Activated CD4-positive, alpha-beta T cell treated with anti-CD3 and anti-CD28 coated beads for 48 hours (primary cell): ENCODE measurements at regions not wholly inside any gene's neighbourhood (a gene's known extent, or its start where the extent isn't known, plus 50 kb on each side); places are given as distances from the start of the nearest gene placed in this dataset.
"Not testable (repeated sequence)": the region's sequence is repeated elsewhere in the genome, so short reads cannot be mapped to it uniquely, and the experiment has no call there.

ENCODE experiments used
- DNase-seq: peaks from one replicate; pipeline ENCODE4 v3.0.0-alpha.2; 2020

- DNase-seq: no peak
These were observed 371.5 kb upstream of the PRR16 start for GRCh38 chr5:120092649-120093048.

- no peak for DNase-seq
These were observed 370.9 kb upstream of the PRR16 start for GRCh38 chr5:120093178-120093577.

GRCh38 chr5:120096413-120096812 lies 367.7 kb upstream of the PRR16 start:
- no peak for DNase-seq

- DNase-seq: no peak
These were observed 365.7 kb upstream of the PRR16 start for GRCh38 chr5:120098426-120098825.

GRCh38 chr5:120098902-120099535 lies 365.1 kb upstream of the PRR16 start:
- no peak for DNase-seq

GRCh38 chr5:120101771-120102170 lies 362.3 kb upstream of the PRR16 start:
- no peak for DNase-seq

GRCh38 chr5:120103495-120103894 lies 360.6 kb upstream of the PRR16 start:
- no peak for DNase-seq

GRCh38 chr5:120106912-120107525 lies 357.1 kb upstream of the PRR16 start:
- no peak for DNase-seq

- DNase-seq: no peak
These were observed 355.4 kb upstream of the PRR16 start for GRCh38 chr5:120108586-120109248.

- DNase-seq: no peak
These were observed 341.4 kb upstream of the PRR16 start for GRCh38 chr5:120122703-120123102.

GRCh38 chr5:120124031-120124430 lies 340.1 kb upstream of the PRR16 start:
- no peak for DNase-seq

GRCh38 chr5:120124961-120125360 lies 339.1 kb upstream of the PRR16 start:
- no peak for DNase-seq

GRCh38 chr5:120132347-120132746 lies 331.8 kb upstream of the PRR16 start:
- not testable (repeated sequence) for DNase-seq

GRCh38 chr5:120134944-120135343 lies 329.2 kb upstream of the PRR16 start:
- DNase-seq: no peak

GRCh38 chr5:120137582-120137981 lies 326.5 kb upstream of the PRR16 start:
- no peak for DNase-seq

- no peak for DNase-seq
These were observed 325.1 kb upstream of the PRR16 start for GRCh38 chr5:120139039-120139438.

- DNase-seq: no peak
These were observed 323.6 kb upstream of the PRR16 start for GRCh38 chr5:120140501-120140900.

GRCh38 chr5:120141076-120141475 lies 323.0 kb upstream of the PRR16 start:
- DNase-seq: no peak

- DNase-seq: no peak
These were observed 317.3 kb upstream of the PRR16 start for GRCh38 chr5:120146787-120147186.

- not testable (repeated sequence) for DNase-seq
These were observed 316.2 kb upstream of the PRR16 start for GRCh38 chr5:120147911-120148310.

- DNase-seq: no peak
These were observed 313.3 kb upstream of the PRR16 start for GRCh38 chr5:120150770-120151169.

GRCh38 chr5:120151181-120151580 lies 312.9 kb upstream of the PRR16 start:
- no peak for DNase-seq

- no peak for DNase-seq
These were observed 312.3 kb upstream of the PRR16 start for GRCh38 chr5:120151825-120152224.

GRCh38 chr5:120152472-120152871 lies 311.6 kb upstream of the PRR16 start:
- DNase-seq: no peak
